ENCODE measurements at regions not wholly inside any gene's neighbourhood (a gene's known extent, or its start where the extent isn't known, plus 50 kb on each side); places are given as distances from the start of the nearest gene placed in this dataset.

DNA sequence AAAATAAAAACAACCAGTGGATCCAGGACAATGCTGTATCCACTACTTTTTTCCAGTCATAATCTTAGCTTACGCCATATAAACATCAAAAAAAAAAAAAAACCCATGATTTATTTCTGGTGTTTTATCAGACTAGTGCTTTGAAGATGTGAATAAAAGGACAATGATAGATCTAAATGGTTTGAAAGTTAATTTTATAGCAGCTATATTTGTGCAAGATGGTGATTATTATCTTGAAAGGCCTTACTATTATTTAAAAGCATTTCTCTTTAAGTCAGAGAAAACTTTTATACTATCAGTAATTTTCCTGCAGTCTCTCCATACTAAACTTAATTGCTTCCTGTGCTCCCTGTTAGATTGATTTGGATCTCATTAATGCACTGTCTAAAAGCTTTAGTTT lies 670.3 kb downstream of the TBL1XR1 start:
- ATAC-seq, result no peak
- ChIA-PET CTCF (ENCODE audit: low intra/inter-chr PET ratio) (no interaction called here), POLR2A (no interaction called here)
- intact Hi-C loops (cut with micrococcal nuclease) (no loop called here), in situ Hi-C loops (cut with MboI) (loop anchor here (10.0 kb wide), 1 partner anchor 408 kb away; no protein-coding TSS in a partner anchor)
- Histone ChIP-seq H3K27me3 (ENCODE audit: control insufficient read depth in 2 of 2, insufficient read depth in 2 of 2, low read length in 2 of 2) (no peaks in the 10 kb centered on the region), H4K20me1 (replicated peaks; ENCODE audit: control insufficient read depth, insufficient read depth, low read length) (no peaks in the 10 kb centered on the region), H3K4me1 (replicated peaks in 1 of 2; ENCODE audit: control insufficient read depth in 2 of 2, insufficient read depth in 2 of 2, low read length in 2 of 2) (no peaks in the 10 kb centered on the region; a peak in 1 of 5 replicates), H3K36me3 (ENCODE audit: control insufficient read depth, insufficient read depth, low read length) (no peaks in the 10 kb centered on the region), H3K4me2 (ENCODE audit: insufficient read depth, low read length) (no peak overlapping the region), H3K9me3 (replicated peaks; ENCODE audit: control insufficient read depth, insufficient read depth, low read depth, low read length) (no peaks in the 10 kb centered on the region), H3K9ac (ENCODE audit: insufficient read depth in 1 of 2, low read depth in 2 of 2, low read length in 2 of 2) (no peak overlapping the region), H3K79me2 (ENCODE audit: control insufficient read depth, insufficient read depth, low read length) (no peaks in the 10 kb centered on the region), H2AFZ (ENCODE audit: low read depth, low read length) (no peak overlapping the region), H3K4me3 (no peak overlapping the region), H3K9me1 (ENCODE audit: control insufficient read depth, insufficient read depth, low read length) (no peaks in the 10 kb centered on the region), H3K27ac (ENCODE audit: extremely low read depth, low read depth, low read length) (no peak overlapping the region)
- BruUV-seq (replicated peaks), result no TSS peak
- TF ChIP-seq CHD2 (IDR thresholded peaks at IDR 0.05; ENCODE audit: low read depth, low read length) (no peak), ZNF507 (tag; conservative IDR thresholded peaks at IDR 0.05) (no peak), ZNF695 (CRISPR knock-in tag; IDR thresholded peaks at IDR 0.05) (no peak)
- FAIRE-seq, result no peak
- 15% methylated on average over 1 of the region's 1 CpG for WGBS (ENCODE audit: insufficient coverage, low coverage, missing lambda C conversion rate)
- DNase-seq (ENCODE audit: extremely low read depth in 1 of 4, low spot score in 3 of 4), result no peak

- H3K4me3 ChIP-seq, result no peak overlapping the region
- ATAC-seq (no peak), FAIRE-seq (no peak), DNase-seq (ENCODE audit: extremely low read depth in 1 of 4, low spot score in 3 of 4) (no peak)
- no TSS peak for BruUV-seq (replicated peaks)
- no peaks in the 10 kb centered on the region for H3K9me1 ChIP-seq (ENCODE audit: control insufficient read depth, insufficient read depth, low read length)
- H4K20me1 ChIP-seq (replicated peaks; ENCODE audit: control insufficient read depth, insufficient read depth, low read length), result no peaks in the 10 kb centered on the region
- H3K9me3 ChIP-seq (replicated peaks; ENCODE audit: control insufficient read depth, insufficient read depth, low read depth, low read length), result no peaks in the 10 kb centered on the region
- H3K27ac ChIP-seq (ENCODE audit: extremely low read depth, low read depth, low read length), result no peak overlapping the region
- in situ Hi-C loops (cut with MboI) (loop anchor here (10.0 kb wide), 1 partner anchor 409 kb away; no protein-coding TSS in a partner anchor), intact Hi-C loops (cut with micrococcal nuclease) (no loop called here)
- no peaks in the 10 kb centered on the region for H3K79me2 ChIP-seq (ENCODE audit: control insufficient read depth, insufficient read depth, low read length)
- no peaks in the 10 kb centered on the region for H3K36me3 ChIP-seq (ENCODE audit: control insufficient read depth, insufficient read depth, low read length)
- 0% methylated on average over 1 of the region's 1 CpG for WGBS (ENCODE audit: insufficient coverage, low coverage, missing lambda C conversion rate)
- POLR2A ChIA-PET, result no interaction called here
- no peak overlapping the region for H2AFZ ChIP-seq (ENCODE audit: low read depth, low read length)
- no peak overlapping the region for H3K9ac ChIP-seq (ENCODE audit: insufficient read depth in 1 of 2, low read depth in 2 of 2, low read length in 2 of 2)
- CTCF ChIA-PET (ENCODE audit: low intra/inter-chr PET ratio), result no interaction called here
- TF ChIP-seq CUX1 (CRISPR knock-in tag; IDR thresholded peaks at IDR 0.05), result no peak
- no peak for TF ChIP-seq ZNF143 (CRISPR knock-in tag; IDR thresholded peaks at IDR 0.05)
- no peak for TF ChIP-seq DPF2 (IDR thresholded peaks at IDR 0.05)
- TF ChIP-seq, protein P1, sequence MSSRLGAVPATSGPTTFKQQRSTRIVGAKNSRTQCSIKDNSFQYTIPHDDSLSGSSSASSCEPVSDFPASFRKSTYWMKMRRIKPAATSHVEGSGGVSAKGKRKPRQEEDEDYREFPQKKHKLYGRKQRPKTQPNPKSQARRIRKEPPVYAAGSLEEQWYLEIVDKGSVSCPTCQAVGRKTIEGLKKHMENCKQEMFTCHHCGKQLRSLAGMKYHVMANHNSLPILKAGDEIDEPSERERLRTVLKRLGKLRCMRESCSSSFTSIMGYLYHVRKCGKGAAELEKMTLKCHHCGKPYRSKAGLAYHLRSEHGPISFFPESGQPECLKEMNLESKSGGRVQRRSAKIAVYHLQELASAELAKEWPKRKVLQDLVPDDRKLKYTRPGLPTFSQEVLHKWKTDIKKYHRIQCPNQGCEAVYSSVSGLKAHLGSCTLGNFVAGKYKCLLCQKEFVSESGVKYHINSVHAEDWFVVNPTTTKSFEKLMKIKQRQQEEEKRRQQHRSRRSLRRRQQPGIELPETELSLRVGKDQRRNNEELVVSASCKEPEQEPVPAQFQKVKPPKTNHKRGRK (tag; IDR thresholded peaks at IDR 0.05), result no peak
- no peaks in the 10 kb centered on the region; a peak in 1 of 5 replicates for H3K4me1 ChIP-seq (replicated peaks in 1 of 2; ENCODE audit: control insufficient read depth in 2 of 2, insufficient read depth in 2 of 2, low read length in 2 of 2)
- H3K27me3 ChIP-seq (ENCODE audit: control insufficient read depth in 2 of 2, insufficient read depth in 2 of 2, low read length in 2 of 2), result no peaks in the 10 kb centered on the region
- H3K4me2 ChIP-seq (ENCODE audit: insufficient read depth, low read length), result no peak overlapping the region
These were observed 671.1 kb downstream of the TBL1XR1 start for GRCh38 chr3:176526225-176526624.

Measured in K562 (cell line).